Dedifferentiated amniotic fluid mesenchymal stem cell (primary cell): ENCODE measurements at regions not wholly inside any gene's neighbourhood (a gene's known extent, or its start where the extent isn't known, plus 50 kb on each side); places are given as distances from the start of the nearest gene placed in this dataset.

Experiments
- DNase-seq: peaks from one replicate; pipeline ENCODE4 v3.0.0-alpha.2; 2016; ENCODE audit errors: extremely low spot score

GRCh38 chr3:147034359-147034758 is 372.0 kb downstream of the ZIC4 start:
- DNase-seq: no peak

- no peak for DNase-seq
Observed at GRCh38 chr3:147030274-147030673, 376.1 kb downstream of the ZIC4 start.

GRCh38 chr3:147015334-147015733 is 391.0 kb downstream of the ZIC4 start:
- no peak for DNase-seq

- DNase-seq: no peak
Observed at GRCh38 chr3:147008886-147009285, 397.5 kb downstream of the ZIC4 start.

- DNase-seq: no peak
Observed at GRCh38 chr3:147008458-147008857, 397.9 kb downstream of the ZIC4 start.

- no peak for DNase-seq
Observed at GRCh38 chr3:147007736-147008245, 398.6 kb downstream of the ZIC4 start.

GRCh38 chr3:147002721-147003120 is 397.6 kb upstream of the PLSCR5 start:
- DNase-seq: no peak

GRCh38 chr3:147000274-147000673 is 395.1 kb upstream of the PLSCR5 start:
- no peak for DNase-seq

GRCh38 chr3:146991907-146992306 is 386.8 kb upstream of the PLSCR5 start:
- no peak for DNase-seq

GRCh38 chr3:146975476-146975875 is 370.3 kb upstream of the PLSCR5 start:
- DNase-seq: no peak

- DNase-seq: no peak
Observed at GRCh38 chr3:146975032-146975431, 369.9 kb upstream of the PLSCR5 start.

GRCh38 chr3:146974001-146974400 is 368.9 kb upstream of the PLSCR5 start:
- DNase-seq: no peak

GRCh38 chr3:146972726-146973125 is 367.6 kb upstream of the PLSCR5 start:
- peak; percentile 84 for DNase-seq

- DNase-seq: no peak
Observed at GRCh38 chr3:146970236-146970635, 365.1 kb upstream of the PLSCR5 start.

GRCh38 chr3:146969356-146969755 is 364.2 kb upstream of the PLSCR5 start:
- no peak for DNase-seq

- peak; percentile 74 for DNase-seq
Observed at GRCh38 chr3:146968204-146968651, 363.1 kb upstream of the PLSCR5 start.

GRCh38 chr3:146967783-146968182 is 362.6 kb upstream of the PLSCR5 start:
- DNase-seq: peak; percentile 19

- DNase-seq: no peak
Observed at GRCh38 chr3:146966124-146966523, 361.0 kb upstream of the PLSCR5 start.

GRCh38 chr3:146953511-146953981 is 348.4 kb upstream of the PLSCR5 start:
- DNase-seq: no peak

- no peak for DNase-seq
Observed at GRCh38 chr3:146948985-146949384, 343.8 kb upstream of the PLSCR5 start.

GRCh38 chr3:146948186-146948585 is 343.0 kb upstream of the PLSCR5 start:
- no peak for DNase-seq

- no peak for DNase-seq
Observed at GRCh38 chr3:146929696-146930095, 324.6 kb upstream of the PLSCR5 start.

GRCh38 chr3:146928421-146929059 is 323.4 kb upstream of the PLSCR5 start:
- DNase-seq: no peak

- no peak for DNase-seq
Observed at GRCh38 chr3:146921693-146922092, 316.5 kb upstream of the PLSCR5 start.
